ENCODE measurements at regions not wholly inside any gene's neighbourhood (a gene's known extent, or its start where the extent isn't known, plus 50 kb on each side); places are given as distances from the start of the nearest gene placed in this dataset.

- H3K4me2 ChIP-seq (ENCODE audit: insufficient read depth, insufficient read length, low read length): no peak overlapping the region
- Mint-ChIP-seq H3K27ac (no peak overlapping the region; a peak in 1 of 7 replicates), H3K4me1 (0 out of 4 replicates have a peak, but pooled peaks cover 0 to 2% of the 10 kb centered on the region in 2 experiments), H3K9me3 (no peaks in the 10 kb centered on the region; a peak in 1 of 5 replicates), H3K27me3 (ENCODE audit: low read depth) (peaks cover 1% of the 10 kb centered on the region), H3K36me3 (ENCODE audit: insufficient read depth in 1 of 3, low read depth in 3 of 3) (no peaks in the 10 kb centered on the region), H3K4me3 (no peak overlapping the region)
- H2BK120ac ChIP-seq (ENCODE audit: low read depth, low read length, poor library complexity, severe bottlenecking): no peak overlapping the region
- no peaks in the 10 kb centered on the region for H3K9me3 ChIP-seq (ENCODE audit: control insufficient read depth, low read depth, low read length)
- H2BK12ac ChIP-seq (ENCODE audit: insufficient read length, low read depth, low read length): no peak overlapping the region
- no peak for DNase-seq
- no peak overlapping the region for H3K9ac ChIP-seq (ENCODE audit: extremely low read depth, insufficient read length, low read length)
- no peak overlapping the region for H3K23ac ChIP-seq (ENCODE audit: insufficient read length, low read depth, low read length)
- no peaks in the 10 kb centered on the region for H3K4me1 ChIP-seq (ENCODE audit: insufficient read depth, low read length)
- H2BK20ac ChIP-seq (ENCODE audit: low read depth, low read length, poor library complexity, severe bottlenecking): no peak overlapping the region
- no CpG with 5 or more reads among the region's 4 CpGs for WGBS (ENCODE audit: extremely low coverage, insufficient read length, low lambda C conversion rate)
- no peaks in the 10 kb centered on the region for H3K23me2 ChIP-seq (ENCODE audit: insufficient read length, low read depth, low read length, poor library complexity, severe bottlenecking)
- H2BK5ac ChIP-seq (ENCODE audit: insufficient read length, low read length): no peak overlapping the region
- H3K27me3 ChIP-seq (ENCODE audit: insufficient read depth, low read length): no peaks in the 10 kb centered on the region
- H3T11ph ChIP-seq (ENCODE audit: low read length): no peak overlapping the region
- H4K91ac ChIP-seq (ENCODE audit: insufficient read length, low read depth, low read length): no peak overlapping the region
- no peaks in the 10 kb centered on the region for H3K79me2 ChIP-seq (ENCODE audit: insufficient read depth, low read length)
- no peak overlapping the region for H2AK5ac ChIP-seq (ENCODE audit: insufficient read length, low read length)
- H3K27ac ChIP-seq (ENCODE audit: insufficient read length, low read depth, low read length): no peak overlapping the region
- H4K20me1 ChIP-seq (ENCODE audit: control insufficient read depth, insufficient read depth, insufficient read length): no peaks in the 10 kb centered on the region
- H2BK15ac ChIP-seq (ENCODE audit: low read depth, low read length): no peak overlapping the region
- H3K14ac ChIP-seq (ENCODE audit: insufficient read depth, low read length): no peak overlapping the region
- H4K5ac ChIP-seq (ENCODE audit: insufficient read length, low read depth, low read length): no peak overlapping the region
- no peak overlapping the region for H3K18ac ChIP-seq (ENCODE audit: insufficient read length, low read depth, low read length)
- H4K8ac ChIP-seq (replicated peaks; ENCODE audit: insufficient read length, low read depth, low read length): no peak overlapping the region
- H3K4ac ChIP-seq (ENCODE audit: low read depth, low read length): no peak overlapping the region
- no peak overlapping the region for H3K56ac ChIP-seq (ENCODE audit: insufficient read length, low read depth, low read length)
- no peaks in the 10 kb centered on the region for H3K79me1 ChIP-seq (ENCODE audit: insufficient read depth, low read depth, low read length, poor library complexity, severe bottlenecking)
- TF ChIP-seq CTCF (conservative IDR thresholded peaks at IDR 0.05): no peak
- no peak overlapping the region for H2AFZ ChIP-seq (ENCODE audit: low read length)
Measured at GRCh38 chr2:224134003-224134734, 95.1 kb upstream of the SERPINE2 start.

All from H9 (cell line).